ENCODE measurements at regions not wholly inside any gene's neighbourhood (a gene's known extent, or its start where the extent isn't known, plus 50 kb on each side); places are given as distances from the start of the nearest gene placed in this dataset.

GRCh38 chr20:16124911-16125776 is 448.1 kb downstream of the KIF16B start:
- in situ Hi-C loops (cut with HindIII; ENCODE audit: low pct_ligation_motif_present, low sequenced_read_pairs), result no loop called here
- H3K27ac ChIP-seq, result no peak overlapping the region
- H3K36me3 ChIP-seq (replicated peaks), result no peaks in the 10 kb centered on the region
- no peak for TF ChIP-seq CTCF (IDR thresholded peaks at IDR 0.05; ENCODE audit: low read depth, low read length, missing control alignments)
- no peaks in the 10 kb centered on the region for H3K27me3 ChIP-seq (replicated peaks)
- DNase-seq, result no peak
- no peak overlapping the region for H3K4me3 ChIP-seq (ENCODE audit: low read depth, low read length)

GRCh38 chr20:16124491-16124890 is 448.8 kb downstream of the KIF16B start:
- DNase-seq, result no peak
- in situ Hi-C loops (cut with HindIII; ENCODE audit: low pct_ligation_motif_present, low sequenced_read_pairs), result no loop called here
- TF ChIP-seq CTCF (IDR thresholded peaks at IDR 0.05; ENCODE audit: low read depth, low read length, missing control alignments), result no peak
- Histone ChIP-seq H3K4me3 (ENCODE audit: low read depth, low read length) (no peak overlapping the region), H3K27ac (no peak overlapping the region), H3K36me3 (replicated peaks) (no peaks in the 10 kb centered on the region), H3K27me3 (replicated peaks) (no peaks in the 10 kb centered on the region)

GRCh38 chr20:16123623-16124022 is 449.6 kb downstream of the KIF16B start:
- no peak for TF ChIP-seq CTCF (IDR thresholded peaks at IDR 0.05; ENCODE audit: low read depth, low read length, missing control alignments)
- no peaks in the 10 kb centered on the region for H3K27me3 ChIP-seq (replicated peaks)
- in situ Hi-C loops (cut with HindIII; ENCODE audit: low pct_ligation_motif_present, low sequenced_read_pairs), result no loop called here
- H3K27ac ChIP-seq, result no peak overlapping the region
- H3K36me3 ChIP-seq (replicated peaks), result no peaks in the 10 kb centered on the region
- no peak overlapping the region for H3K4me3 ChIP-seq (ENCODE audit: low read depth, low read length)
- DNase-seq, result no peak

GRCh38 chr20:16119909-16120308 is 453.3 kb downstream of the KIF16B start:
- DNase-seq, result no peak
- TF ChIP-seq CTCF (IDR thresholded peaks at IDR 0.05; ENCODE audit: low read depth, low read length, missing control alignments), result no peak
- H3K27me3 ChIP-seq (replicated peaks), result no peaks in the 10 kb centered on the region
- in situ Hi-C loops (cut with HindIII; ENCODE audit: low pct_ligation_motif_present, low sequenced_read_pairs), result no loop called here
- no peak overlapping the region for H3K27ac ChIP-seq
- no peaks in the 10 kb centered on the region for H3K36me3 ChIP-seq (replicated peaks)
- no peak overlapping the region for H3K4me3 ChIP-seq (ENCODE audit: low read depth, low read length)

- no peak for DNase-seq
- Histone ChIP-seq H3K27ac (no peak overlapping the region), H3K27me3 (replicated peaks) (no peaks in the 10 kb centered on the region), H3K4me3 (ENCODE audit: low read depth, low read length) (no peak overlapping the region), H3K36me3 (replicated peaks) (no peaks in the 10 kb centered on the region)
- no peak for TF ChIP-seq CTCF (IDR thresholded peaks at IDR 0.05; ENCODE audit: low read depth, low read length, missing control alignments)
- in situ Hi-C loops (cut with HindIII; ENCODE audit: low pct_ligation_motif_present, low sequenced_read_pairs), result no loop called here
Observed at GRCh38 chr20:16115911-16116552, 457.2 kb downstream of the KIF16B start.
